Esophagus muscularis mucosa (tissue), 4 donors: ENCODE measurements at regions not wholly inside any gene's neighbourhood (a gene's known extent, or its start where the extent isn't known, plus 50 kb on each side); places are given as distances from the start of the nearest gene placed in this dataset.
A peak's percentile ranks its signal among the peaks of the same experiment; 100 is the strongest.

Experiments
- CTCF ChIP-seq, 3 experiments: fragments of 200-600 bp in 2 of 3; fragments of 450-650 bp in 1 of 3; sonication (generic) in 2 of 3; IDR thresholded peaks; one replicate each; pipeline ENCODE4 v1.5.1; 2017 to 2019; ENCODE audit warnings: antibody characterized with exemption in 3 of 3, mild to moderate bottlenecking in 2 of 3, moderate library complexity in 1 of 3
- EP300 ChIP-seq: sonication (generic); formaldehyde crosslinking; IDR thresholded peaks from one replicate; pipeline ENCODE4 v1.6.1; 2017; ENCODE audit warnings: antibody characterized with exemption
- POLR2A ChIP-seq: fragments of 450-650 bp; IDR thresholded peaks from one replicate; pipeline ENCODE4 v1.6.1; 2017; ENCODE audit warnings: antibody characterized with exemption, moderate library complexity, mild to moderate bottlenecking, low read depth
- POLR2AphosphoS5 ChIP-seq, 2 donors: sonication (generic); formaldehyde crosslinking; IDR thresholded peaks; one replicate each; pipeline ENCODE4 v1.6.1; 2017; ENCODE audit warnings: antibody characterized with exemption in 2 of 2

GRCh38 chr10:29733323-29733722 is 98.6 kb upstream of the SVIL start:
- TF ChIP-seq POLR2A (no peak), CTCF (IDR thresholded peaks at IDR 0.05) (no peak), EP300 (no peak), POLR2AphosphoS5 (IDR thresholded peaks at IDR 0.05) (peak in 1 of 2 donors; percentile 43)
